Occipital lobe (tissue), 1 donor: ENCODE measurements at regions not wholly inside any gene's neighbourhood (a gene's known extent, or its start where the extent isn't known, plus 50 kb on each side); places are given as distances from the start of the nearest gene placed in this dataset.

Experiments used
- DNase-seq: peaks from one replicate; lab custom pipeline; 2025; lab: John Stamatoyannopoulos, UW

GRCh38 chr4:181966104-181966551 lies 277.1 kb upstream of the TENM3 start:
- DNase-seq = no peak

GRCh38 chr4:181967401-181967800 lies 275.8 kb upstream of the TENM3 start:
- no peak for DNase-seq

- no peak for DNase-seq
These were observed 274.8 kb upstream of the TENM3 start for GRCh38 chr4:181968371-181968770.

GRCh38 chr4:181969151-181969550 lies 274.1 kb upstream of the TENM3 start:
- no peak for DNase-seq

- no peak for DNase-seq
These were observed 272.8 kb upstream of the TENM3 start for GRCh38 chr4:181970366-181970765.

GRCh38 chr4:181971411-181971810 lies 271.8 kb upstream of the TENM3 start:
- no peak for DNase-seq

- DNase-seq = no peak
These were observed 271.2 kb upstream of the TENM3 start for GRCh38 chr4:181971973-181972372.

GRCh38 chr4:181976764-181977163 lies 266.4 kb upstream of the TENM3 start:
- DNase-seq = no peak

- DNase-seq = no peak
These were observed 260.8 kb upstream of the TENM3 start for GRCh38 chr4:181982437-181982836.

- DNase-seq = no peak
These were observed 260.3 kb upstream of the TENM3 start for GRCh38 chr4:181982856-181983255.

GRCh38 chr4:181987392-181987791 lies 255.8 kb upstream of the TENM3 start:
- no peak for DNase-seq

GRCh38 chr4:181989071-181989470 lies 254.1 kb upstream of the TENM3 start:
- DNase-seq = no peak

GRCh38 chr4:181991369-181992108 lies 251.7 kb upstream of the TENM3 start:
- no peak for DNase-seq

- no peak for DNase-seq
These were observed 244.6 kb upstream of the TENM3 start for GRCh38 chr4:181998398-181999295.

- DNase-seq = no peak
These were observed 243.1 kb upstream of the TENM3 start for GRCh38 chr4:182000077-182000476.

GRCh38 chr4:182010876-182011275 lies 232.3 kb upstream of the TENM3 start:
- no peak for DNase-seq

GRCh38 chr4:182014164-182014563 lies 229.0 kb upstream of the TENM3 start:
- no peak for DNase-seq

- DNase-seq = no peak
These were observed 228.2 kb upstream of the TENM3 start for GRCh38 chr4:182015014-182015413.

- no peak for DNase-seq
These were observed 227.3 kb upstream of the TENM3 start for GRCh38 chr4:182015893-182016292.

- no peak for DNase-seq
These were observed 226.2 kb upstream of the TENM3 start for GRCh38 chr4:182017038-182017437.

- DNase-seq = no peak
These were observed 224.5 kb upstream of the TENM3 start for GRCh38 chr4:182018691-182019090.

- DNase-seq = no peak
These were observed 224.0 kb upstream of the TENM3 start for GRCh38 chr4:182019148-182019652.
